ENCODE measurements at regions not wholly inside any gene's neighbourhood (a gene's known extent, or its start where the extent isn't known, plus 50 kb on each side); places are given as distances from the start of the nearest gene placed in this dataset.
A peak's percentile ranks its signal among the peaks of the same experiment; 100 is the strongest.

GRCh38 chr4:130722361-130722760, 1626.4 kb downstream of the C4orf33 start:
- Histone ChIP-seq H3K4me1 (no peaks in the 10 kb centered on the region), H3K27ac (no peak overlapping the region), H3K9me3 (no peaks in the 10 kb centered on the region), H3K27me3 (no peaks in the 10 kb centered on the region), H3K4me3 (no peak overlapping the region), H3K36me3 (no peaks in the 10 kb centered on the region)
- FAIRE-seq: no peak
- DNase-seq: no peak
- intact Hi-C loops (cut with DNase I): no loop called here
- no peak for TF ChIP-seq CTCF (IDR thresholded peaks at IDR 0.05)
- no peak for ATAC-seq

GRCh38 chr4:130736436-130737185, 1640.7 kb downstream of the C4orf33 start:
- DNase-seq: peak in 1 of 6 donors; percentile 22

GRCh38 chr4:130738233-130738632, 1642.3 kb downstream of the C4orf33 start:
- H3K9me3 ChIP-seq: no peaks in the 10 kb centered on the region
- FAIRE-seq: no peak
- no peak overlapping the region for H3K4me3 ChIP-seq
- H3K4me1 ChIP-seq: no peaks in the 10 kb centered on the region
- DNase-seq: peak in 1 of 6 donors; percentile 13
- no peak overlapping the region for H3K27ac ChIP-seq
- no peak for TF ChIP-seq CTCF (IDR thresholded peaks at IDR 0.05)
- H3K36me3 ChIP-seq: no peaks in the 10 kb centered on the region
- 67 to 85% methylated on average over 3 of the region's 3 CpGs for WGBS, 2 donors
- H3K27me3 ChIP-seq: no peaks in the 10 kb centered on the region
- intact Hi-C loops (cut with DNase I): no loop called here
- ATAC-seq: no peak

More at GRCh38 chr4:130736436-130737185, 1640.7 kb downstream of the C4orf33 start:
- no peak for ATAC-seq
- TF ChIP-seq CTCF (IDR thresholded peaks at IDR 0.05): no peak
- Histone ChIP-seq H3K27ac (no peak overlapping the region), H3K9me3 (no peaks in the 10 kb centered on the region), H3K27me3 (no peaks in the 10 kb centered on the region), H3K4me3 (no peak overlapping the region), H3K36me3 (no peaks in the 10 kb centered on the region), H3K4me1 (no peaks in the 10 kb centered on the region)
- FAIRE-seq: no peak
- 81 to 85% methylated on average over 7 of the region's 7 CpGs for WGBS, 2 donors
- intact Hi-C loops (cut with DNase I): no loop called here

GRCh38 chr4:130747842-130748241, 1651.9 kb downstream of the C4orf33 start:
- FAIRE-seq (no peak), DNase-seq (no peak), ATAC-seq (peak in 3 of 4 donors; percentile 46 to 67 (median 48))
- H3K4me1 ChIP-seq: no peaks in the 10 kb centered on the region
- no peaks in the 10 kb centered on the region for H3K36me3 ChIP-seq
- no peak overlapping the region for H3K4me3 ChIP-seq
- 4 to 8% methylated on average over 1 of the region's 1 CpG for WGBS, 2 donors
- no peak overlapping the region for H3K27ac ChIP-seq
- intact Hi-C loops (cut with DNase I): no loop called here
- H3K27me3 ChIP-seq: no peaks in the 10 kb centered on the region
- peak in 1 of 4 donors; percentile 35 for TF ChIP-seq CTCF (IDR thresholded peaks at IDR 0.05)
- no peaks in the 10 kb centered on the region for H3K9me3 ChIP-seq

GRCh38 chr4:130753926-130754325, 1658.0 kb downstream of the C4orf33 start:
- H3K36me3 ChIP-seq: no peaks in the 10 kb centered on the region
- DNase-seq (no peak), ATAC-seq (no peak), FAIRE-seq (no peak)
- no peak overlapping the region for H3K4me3 ChIP-seq
- no peaks in the 10 kb centered on the region for H3K4me1 ChIP-seq
- intact Hi-C loops (cut with DNase I): no loop called here
- no peaks in the 10 kb centered on the region for H3K27me3 ChIP-seq
- 81 to 86% methylated on average over 2 of the region's 2 CpGs for WGBS, 2 donors
- no peak for TF ChIP-seq CTCF (IDR thresholded peaks at IDR 0.05)
- H3K9me3 ChIP-seq: no peaks in the 10 kb centered on the region
- H3K27ac ChIP-seq: no peak overlapping the region

All from pancreas (tissue), 10 donors.